Mesothelial cell of epicardium (in vitro differentiated cells): ENCODE measurements at regions not wholly inside any gene's neighbourhood (a gene's known extent, or its start where the extent isn't known, plus 50 kb on each side); places are given as distances from the start of the nearest gene placed in this dataset.

Experiments used
- DNase-seq, 2 experiments: peaks; one replicate each; pipeline ENCODE4 v3.0.0; 2021; ENCODE audit warnings: low spot score in 2 of 2; ENCODE audit not compliant: unreplicated experiment in 2 of 2
- H3K27ac Mint-ChIP-seq: 2 replicates; pipeline ENCODE4 v1.8.0; 2021; ENCODE audit warnings: mixed read lengths
- H3K27me3 Mint-ChIP-seq: 2 replicates; pipeline ENCODE4 v1.8.0; 2021; ENCODE audit warnings: low read depth, mixed read lengths
- H3K36me3 Mint-ChIP-seq: 2 replicates; pipeline ENCODE4 v1.8.0; 2021; ENCODE audit warnings: mixed read lengths
- H3K4me1 Mint-ChIP-seq: 2 replicates; pipeline ENCODE4 v1.8.0; 2021; ENCODE audit warnings: mixed read lengths
- H3K4me3 Mint-ChIP-seq: 2 replicates; pipeline ENCODE4 v1.8.0; 2021; ENCODE audit warnings: mild to moderate bottlenecking, moderate library complexity, mixed read lengths
- H3K9me3 Mint-ChIP-seq: 2 replicates; pipeline ENCODE4 v1.8.0; 2021; ENCODE audit warnings: mixed read lengths
- TF ChIP-seq, protein P1 (sequence below): fragments of 200-600 bp; sonication (generic); IDR thresholded peaks from one replicate; pipeline ENCODE4 v1.5.0; 2021; ENCODE audit warnings: antibody characterized with exemption; ENCODE audit not compliant: unreplicated experiment

DNA sequence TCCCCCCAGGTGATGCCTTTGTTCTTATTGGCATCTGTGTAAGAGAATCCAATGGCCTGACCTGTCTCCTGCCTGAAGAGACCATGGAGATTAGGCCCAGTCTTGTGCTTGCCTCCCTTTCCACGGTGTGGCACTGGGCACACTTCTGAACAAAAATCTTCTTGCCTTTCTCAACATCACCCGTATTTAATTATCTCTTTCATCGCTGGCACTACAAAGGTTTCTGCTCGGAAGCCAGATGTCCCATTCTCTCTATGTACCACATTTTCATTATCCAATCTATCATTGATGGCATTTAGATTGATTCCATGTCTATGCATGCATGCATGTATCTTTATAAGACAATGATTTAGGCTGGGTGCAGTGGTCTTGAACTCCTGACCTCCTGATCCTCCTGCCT, 74.3 kb downstream of the SLC25A15 start:
- H3K4me1 Mint-ChIP-seq = no peaks in the 10 kb centered on the region
- TF ChIP-seq, protein P1, sequence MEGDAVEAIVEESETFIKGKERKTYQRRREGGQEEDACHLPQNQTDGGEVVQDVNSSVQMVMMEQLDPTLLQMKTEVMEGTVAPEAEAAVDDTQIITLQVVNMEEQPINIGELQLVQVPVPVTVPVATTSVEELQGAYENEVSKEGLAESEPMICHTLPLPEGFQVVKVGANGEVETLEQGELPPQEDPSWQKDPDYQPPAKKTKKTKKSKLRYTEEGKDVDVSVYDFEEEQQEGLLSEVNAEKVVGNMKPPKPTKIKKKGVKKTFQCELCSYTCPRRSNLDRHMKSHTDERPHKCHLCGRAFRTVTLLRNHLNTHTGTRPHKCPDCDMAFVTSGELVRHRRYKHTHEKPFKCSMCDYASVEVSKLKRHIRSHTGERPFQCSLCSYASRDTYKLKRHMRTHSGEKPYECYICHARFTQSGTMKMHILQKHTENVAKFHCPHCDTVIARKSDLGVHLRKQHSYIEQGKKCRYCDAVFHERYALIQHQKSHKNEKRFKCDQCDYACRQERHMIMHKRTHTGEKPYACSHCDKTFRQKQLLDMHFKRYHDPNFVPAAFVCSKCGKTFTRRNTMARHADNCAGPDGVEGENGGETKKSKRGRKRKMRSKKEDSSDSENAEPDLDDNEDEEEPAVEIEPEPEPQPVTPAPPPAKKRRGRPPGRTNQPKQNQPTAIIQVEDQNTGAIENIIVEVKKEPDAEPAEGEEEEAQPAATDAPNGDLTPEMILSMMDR = no peak
- DNase-seq = no peak
- no peaks in the 10 kb centered on the region for H3K27me3 Mint-ChIP-seq
- no peak overlapping the region for H3K4me3 Mint-ChIP-seq
- H3K36me3 Mint-ChIP-seq = peaks cover 6% of the 10 kb centered on the region
- no peak overlapping the region for H3K27ac Mint-ChIP-seq
- peaks cover 7% of the 10 kb centered on the region for H3K9me3 Mint-ChIP-seq

DNA sequence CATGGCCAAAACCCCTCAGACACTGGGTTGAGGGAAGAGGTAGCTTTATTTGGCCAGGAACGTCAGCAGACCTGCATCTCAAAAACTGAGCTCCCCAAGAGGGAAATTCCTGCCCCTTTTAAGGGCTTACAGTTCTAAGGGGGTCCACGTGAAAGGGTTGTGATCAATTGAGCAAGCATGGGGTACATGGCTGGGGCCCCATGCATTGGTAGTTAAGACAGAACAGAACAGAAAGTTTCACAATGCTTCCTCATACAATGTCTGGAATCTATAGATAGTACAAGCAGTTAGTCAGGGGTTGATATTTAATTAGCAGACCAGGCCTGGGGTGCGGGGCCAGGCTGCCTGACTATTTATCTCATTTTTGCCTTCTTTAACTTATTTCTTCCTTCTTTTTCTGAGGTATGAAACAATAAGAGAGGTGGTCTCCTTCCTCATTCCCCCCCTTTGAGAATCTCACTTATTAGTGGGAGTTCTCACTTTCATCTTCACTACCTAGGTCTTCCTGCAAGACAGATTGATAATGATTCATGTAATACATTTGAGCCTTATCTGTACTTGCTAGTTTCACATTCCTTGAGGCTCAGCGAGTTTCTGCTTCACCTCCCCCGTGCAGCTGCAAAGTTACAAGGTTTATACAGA, 84.8 kb downstream of the SLC25A15 start:
- H3K9me3 Mint-ChIP-seq = peaks cover 75% of the 10 kb centered on the region
- H3K27me3 Mint-ChIP-seq = no peaks in the 10 kb centered on the region
- TF ChIP-seq, protein P1 = no peak
- no peaks in the 10 kb centered on the region for H3K4me1 Mint-ChIP-seq
- no peak for DNase-seq
- H3K36me3 Mint-ChIP-seq = peaks cover 85% of the 10 kb centered on the region
- no peak overlapping the region for H3K4me3 Mint-ChIP-seq
- H3K27ac Mint-ChIP-seq = no peak overlapping the region

DNA sequence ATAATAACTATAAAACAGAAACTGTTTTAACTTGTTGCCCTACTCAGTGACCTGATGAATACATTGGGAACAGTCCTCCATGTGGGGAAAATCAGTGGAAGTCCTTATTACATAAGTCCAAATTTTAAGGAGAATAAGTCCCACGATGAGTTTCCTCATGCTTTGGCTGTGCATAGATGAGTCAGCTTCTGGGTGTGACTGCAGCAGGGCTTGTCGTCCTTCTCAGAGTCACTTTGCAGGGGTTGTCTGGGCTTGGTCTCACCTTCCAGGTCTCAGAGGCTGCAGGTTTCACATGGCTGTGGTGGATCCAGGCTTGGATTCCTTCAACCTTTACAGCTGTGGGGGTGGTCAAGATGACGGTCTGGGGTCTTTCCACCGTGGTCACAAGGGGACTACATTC, 85.6 kb downstream of the SLC25A15 start:
- Mint-ChIP-seq H3K36me3 (peaks cover 93% of the 10 kb centered on the region), H3K9me3 (peaks cover 83% of the 10 kb centered on the region), H3K4me3 (no peak overlapping the region), H3K27ac (no peak overlapping the region), H3K4me1 (no peaks in the 10 kb centered on the region), H3K27me3 (no peaks in the 10 kb centered on the region)
- DNase-seq = no peak
- TF ChIP-seq, protein P1 = no peak

GRCh38 chr13:40875583-40875982, 86.2 kb downstream of the SLC25A15 start:
- H3K4me3 Mint-ChIP-seq = no peak overlapping the region
- no peak overlapping the region for H3K27ac Mint-ChIP-seq
- peaks cover 94% of the 10 kb centered on the region for H3K36me3 Mint-ChIP-seq
- DNase-seq = no peak
- no peaks in the 10 kb centered on the region for H3K4me1 Mint-ChIP-seq
- H3K9me3 Mint-ChIP-seq = peaks cover 85% of the 10 kb centered on the region
- no peaks in the 10 kb centered on the region for H3K27me3 Mint-ChIP-seq
- TF ChIP-seq, protein P1 = no peak

DNA sequence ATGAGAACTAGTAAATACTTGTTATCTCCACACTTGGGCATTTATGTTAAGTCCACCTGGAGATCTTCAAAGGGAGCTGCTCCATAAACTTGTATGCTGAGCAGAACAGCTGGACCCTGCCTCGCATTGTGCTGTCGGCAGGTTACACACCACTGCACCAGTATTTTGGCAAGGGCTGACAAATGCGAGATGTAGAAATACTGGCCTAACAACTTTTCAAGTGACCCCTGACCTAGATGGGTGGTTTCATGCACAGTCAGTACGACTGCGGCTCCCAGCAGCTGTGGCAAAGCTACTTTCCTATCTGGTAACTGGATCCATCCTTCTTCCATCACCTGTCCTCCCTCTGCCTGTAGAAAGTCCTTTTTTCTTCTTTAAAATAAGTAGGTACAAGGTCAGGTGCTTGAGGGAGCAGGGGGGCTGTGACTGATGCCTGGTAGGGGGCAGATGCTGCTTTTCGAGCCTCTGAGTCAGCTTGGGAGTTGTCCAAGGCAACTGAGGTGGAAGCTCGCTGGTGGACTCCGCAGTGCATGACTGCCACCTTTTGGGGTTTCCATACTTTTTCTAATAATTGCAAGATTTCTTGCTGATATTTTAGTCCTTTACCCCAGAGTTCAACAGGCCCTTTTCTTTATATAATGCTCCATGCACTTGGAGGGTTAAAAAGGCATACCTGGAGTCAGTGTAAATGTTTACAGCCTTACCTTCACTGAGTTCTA, 86.8 kb downstream of the SLC25A15 start:
- peaks cover 97% of the 10 kb centered on the region for H3K36me3 Mint-ChIP-seq
- peaks cover 85% of the 10 kb centered on the region for H3K9me3 Mint-ChIP-seq
- no peak for DNase-seq
- H3K27ac Mint-ChIP-seq = no peak overlapping the region
- H3K4me1 Mint-ChIP-seq = no peaks in the 10 kb centered on the region
- H3K4me3 Mint-ChIP-seq = no peak overlapping the region
- H3K27me3 Mint-ChIP-seq = no peaks in the 10 kb centered on the region
- TF ChIP-seq, protein P1 = no peak
